Epithelial cell of esophagus (primary cell): ENCODE measurements at regions not wholly inside any gene's neighbourhood (a gene's known extent, or its start where the extent isn't known, plus 50 kb on each side); places are given as distances from the start of the nearest gene placed in this dataset.

Source experiments
- DNase-seq: peaks from one replicate; pipeline ENCODE4 v3.0.0; 2010; ENCODE audit warnings: low read depth
- H3K4me3 ChIP-seq: 2 replicates; pipeline ENCODE4 v1.5.1; 2011; ENCODE audit warnings: mild to moderate bottlenecking, low read length, control low read depth
- TF ChIP-seq, protein P1 (sequence below): IDR thresholded peaks from 2 replicates; pipeline ENCODE4 v1.5.1; 2011; ENCODE audit warnings: low read depth, mild to moderate bottlenecking, low read length, control low read depth, inconsistent platforms; ENCODE audit not compliant: insufficient read depth; ENCODE audit errors: missing control alignments

DNA sequence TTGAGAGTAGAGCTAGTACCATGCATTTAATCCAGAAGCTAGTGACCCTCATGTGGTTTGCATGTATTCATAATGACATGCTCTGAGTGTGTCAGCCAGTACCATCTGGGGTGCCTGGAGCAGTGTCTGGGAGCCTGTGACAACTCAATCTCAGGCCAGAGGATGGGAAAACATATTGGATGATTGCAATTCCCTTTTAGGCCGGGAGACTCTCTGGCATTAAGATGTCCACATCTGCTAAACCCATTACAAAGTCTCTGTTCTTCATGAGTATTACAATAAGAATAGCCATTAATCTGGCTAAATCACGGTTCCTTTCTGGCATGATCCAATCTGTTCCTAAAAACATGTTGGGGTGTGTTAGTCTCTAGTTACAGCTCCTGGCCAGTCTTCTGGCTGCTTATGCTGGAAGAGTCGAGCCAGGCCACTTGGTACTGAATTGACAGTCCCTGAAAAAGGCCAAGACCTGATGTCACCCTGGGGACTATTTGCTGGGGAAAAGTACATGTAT is 475.7 kb downstream of the ENC1 start:
- no peak overlapping the region for H3K4me3 ChIP-seq
- TF ChIP-seq, protein P1, sequence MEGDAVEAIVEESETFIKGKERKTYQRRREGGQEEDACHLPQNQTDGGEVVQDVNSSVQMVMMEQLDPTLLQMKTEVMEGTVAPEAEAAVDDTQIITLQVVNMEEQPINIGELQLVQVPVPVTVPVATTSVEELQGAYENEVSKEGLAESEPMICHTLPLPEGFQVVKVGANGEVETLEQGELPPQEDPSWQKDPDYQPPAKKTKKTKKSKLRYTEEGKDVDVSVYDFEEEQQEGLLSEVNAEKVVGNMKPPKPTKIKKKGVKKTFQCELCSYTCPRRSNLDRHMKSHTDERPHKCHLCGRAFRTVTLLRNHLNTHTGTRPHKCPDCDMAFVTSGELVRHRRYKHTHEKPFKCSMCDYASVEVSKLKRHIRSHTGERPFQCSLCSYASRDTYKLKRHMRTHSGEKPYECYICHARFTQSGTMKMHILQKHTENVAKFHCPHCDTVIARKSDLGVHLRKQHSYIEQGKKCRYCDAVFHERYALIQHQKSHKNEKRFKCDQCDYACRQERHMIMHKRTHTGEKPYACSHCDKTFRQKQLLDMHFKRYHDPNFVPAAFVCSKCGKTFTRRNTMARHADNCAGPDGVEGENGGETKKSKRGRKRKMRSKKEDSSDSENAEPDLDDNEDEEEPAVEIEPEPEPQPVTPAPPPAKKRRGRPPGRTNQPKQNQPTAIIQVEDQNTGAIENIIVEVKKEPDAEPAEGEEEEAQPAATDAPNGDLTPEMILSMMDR, result no peak
- DNase-seq, result no peak

DNA sequence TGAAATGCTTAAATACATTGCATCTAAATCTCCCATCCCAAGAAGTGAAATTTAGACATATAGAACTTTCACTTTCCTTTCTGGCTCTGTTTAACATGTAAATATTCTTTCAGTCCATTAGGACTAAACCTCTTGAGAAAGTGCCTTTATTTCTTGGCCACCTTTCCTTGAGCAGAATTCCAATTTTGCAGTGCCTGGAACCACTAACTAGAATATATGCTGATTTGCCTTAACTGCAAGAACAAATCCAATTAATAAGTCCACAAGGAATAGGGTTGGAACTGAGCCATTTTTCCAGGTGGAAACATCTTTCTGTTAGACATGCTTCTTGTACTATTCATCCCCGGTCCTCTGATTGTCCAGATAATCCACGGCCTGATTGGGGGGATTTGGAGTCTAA is 478.0 kb downstream of the ENC1 start:
- no peak overlapping the region for H3K4me3 ChIP-seq
- TF ChIP-seq, protein P1, result no peak
- DNase-seq, result no peak

DNA sequence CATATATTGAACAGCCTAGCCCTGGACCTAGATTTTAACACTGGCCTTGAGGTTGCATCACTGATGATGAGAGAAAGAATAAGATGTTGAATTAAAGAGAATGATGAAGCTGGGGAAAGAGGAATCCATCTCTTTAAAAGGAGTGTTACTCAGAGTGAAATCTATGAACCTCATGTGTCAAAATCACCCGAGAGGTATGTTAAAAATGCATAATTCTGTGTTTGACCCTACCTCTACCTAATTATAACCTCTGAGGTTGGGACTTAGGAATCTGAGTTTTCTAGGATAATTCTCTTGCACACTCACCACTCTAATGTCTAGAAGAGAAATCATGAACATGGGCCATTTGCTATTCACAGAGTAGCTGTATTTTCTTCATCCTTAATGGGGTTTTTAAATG is 479.4 kb downstream of the ENC1 start:
- no peak for DNase-seq
- no peak overlapping the region for H3K4me3 ChIP-seq
- TF ChIP-seq, protein P1, result no peak

DNA sequence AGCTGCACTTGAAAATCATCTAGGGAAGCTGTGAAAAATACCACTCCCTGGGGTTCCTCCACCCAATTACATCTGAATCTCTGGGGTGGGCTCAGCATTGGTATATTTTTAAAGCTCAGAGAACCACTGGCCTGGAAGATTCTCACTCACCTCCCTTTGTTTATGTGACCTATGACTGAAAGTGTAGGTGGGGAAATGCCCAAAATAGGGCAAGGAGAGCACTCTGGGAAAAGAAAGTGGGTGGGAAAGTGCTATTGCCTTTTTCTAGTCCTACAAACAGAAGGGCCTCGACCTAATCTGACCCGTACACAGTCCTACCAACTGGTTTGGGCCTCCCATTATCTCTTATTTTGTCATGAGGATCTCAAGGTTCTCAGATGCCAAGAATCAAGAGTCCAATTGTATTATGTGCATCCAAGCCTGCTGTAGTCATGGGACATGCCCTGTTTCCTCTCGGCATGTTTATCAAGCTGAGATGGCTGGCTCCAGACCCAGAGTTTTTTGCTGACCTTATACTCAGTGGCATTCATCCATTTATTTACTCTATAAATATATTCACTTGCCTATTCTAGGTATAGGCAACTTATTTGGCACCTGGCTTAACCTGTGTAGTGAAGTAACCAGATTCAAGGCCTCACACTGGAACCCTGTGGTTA is 483.7 kb downstream of the ENC1 start:
- no peak overlapping the region for H3K4me3 ChIP-seq
- TF ChIP-seq, protein P1, result no peak

DNA sequence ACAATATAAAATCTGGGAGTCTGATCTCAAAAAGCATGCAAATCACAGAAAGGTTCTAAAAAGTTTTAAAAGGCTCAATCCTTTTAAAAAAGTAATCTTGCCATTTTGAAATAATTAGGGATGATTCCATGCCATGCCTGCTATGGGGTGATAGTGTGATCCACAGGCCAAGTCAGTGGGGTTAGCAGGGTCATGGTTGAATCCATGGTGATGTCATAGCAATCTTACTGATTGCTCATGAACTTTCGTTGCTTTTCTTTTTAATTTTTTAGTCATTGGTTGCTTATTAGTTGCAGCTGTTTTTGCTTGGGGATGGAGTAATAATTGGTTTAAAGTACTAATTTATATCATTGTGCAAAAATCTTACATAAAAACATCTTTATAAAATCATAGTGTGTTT is 485.0 kb downstream of the ENC1 start:
- TF ChIP-seq, protein P1, result no peak
- DNase-seq, result no peak
- no peak overlapping the region for H3K4me3 ChIP-seq

More for the DNA sequence above, 483.7 kb downstream of the ENC1 start:
- no peak for DNase-seq

DNA sequence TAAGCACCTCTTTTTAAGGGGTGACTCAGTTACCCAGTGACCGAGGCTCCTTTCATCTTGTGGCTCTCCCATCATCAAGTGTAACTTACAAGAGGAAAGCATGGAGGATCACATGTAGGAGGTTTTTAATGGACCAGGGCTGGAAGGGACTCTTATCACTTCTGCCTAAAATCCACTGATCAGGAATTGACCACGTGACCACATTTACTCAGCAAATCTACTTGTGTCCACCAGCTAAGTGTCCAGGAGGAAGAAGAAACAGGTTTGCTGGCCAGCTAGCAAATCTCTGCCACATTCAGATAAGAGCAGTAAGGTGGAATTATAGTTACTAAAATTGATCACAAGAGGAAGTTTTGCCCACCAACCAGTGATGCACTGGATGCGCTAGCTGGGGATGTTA is 486.0 kb downstream of the ENC1 start:
- no peak overlapping the region for H3K4me3 ChIP-seq
- TF ChIP-seq, protein P1, result no peak
- no peak for DNase-seq

DNA sequence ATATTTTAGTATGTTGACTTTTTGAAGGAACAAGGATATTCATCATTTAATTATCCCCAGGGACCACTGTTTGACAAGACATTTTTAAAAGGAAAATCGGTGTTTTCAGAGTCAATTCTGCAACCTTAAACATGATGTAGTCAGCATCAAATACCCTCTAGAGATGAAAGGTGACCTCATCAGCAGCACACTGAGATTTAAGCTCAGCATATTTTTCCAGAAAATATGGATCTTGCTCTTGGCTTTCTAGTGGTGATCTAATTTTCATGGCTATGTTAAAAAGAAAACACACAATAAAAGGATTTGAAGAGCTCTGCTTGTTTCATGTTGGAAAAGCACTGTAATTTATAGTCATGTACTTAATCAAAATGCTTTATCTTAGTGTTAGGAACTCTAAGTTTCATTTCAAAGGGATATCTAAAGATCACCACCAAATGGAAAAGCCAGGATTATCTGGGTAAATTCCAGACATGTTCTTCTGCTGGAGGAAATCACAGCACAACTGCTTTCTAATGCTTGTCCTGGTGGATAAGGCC is 487.2 kb downstream of the ENC1 start:
- TF ChIP-seq, protein P1, result no peak
- no peak for DNase-seq
- no peak overlapping the region for H3K4me3 ChIP-seq
